Uterus (tissue), 3 donors: ENCODE measurements at regions not wholly inside any gene's neighbourhood (a gene's known extent, or its start where the extent isn't known, plus 50 kb on each side); places are given as distances from the start of the nearest gene placed in this dataset.

Source experiments
- DNase-seq, 2 donors: peaks; one replicate each; pipeline ENCODE4 v3.0.0-alpha.2; 2019 to 2020
- H3K27ac ChIP-seq, 2 donors: fragments of 200-600 bp; sonication (generic); 1 replicate in 1 of 2; 2 replicates in 1 of 2; pipeline ENCODE4 v1.5.1; 2016 to 2018
- H3K27me3 ChIP-seq, 2 donors: fragments of 200-600 bp; sonication (generic); one replicate each; pipeline ENCODE4 v1.5.1; 2018 to 2019; ENCODE audit warnings: control low read depth in 1 of 2
- H3K36me3 ChIP-seq, 2 donors: fragments of 200-600 bp; sonication (generic); one replicate each; pipeline ENCODE4 v1.5.1; 2019; ENCODE audit warnings: control low read depth in 1 of 2
- H3K4me1 ChIP-seq, 2 donors: fragments of 200-600 bp; sonication (generic); one replicate each; pipeline ENCODE4 v1.5.1; 2018 to 2019; ENCODE audit warnings: control low read depth in 1 of 2
- H3K4me3 ChIP-seq, 2 donors: fragments of 200-600 bp; sonication (generic); 1 replicate in 1 of 2; 2 replicates in 1 of 2; pipeline ENCODE4 v1.5.1; 2018 to 2019; ENCODE audit warnings: mild to moderate bottlenecking in 1 of 2
- H3K9me3 ChIP-seq, 2 donors: fragments of 200-600 bp; sonication (generic); one replicate each; pipeline ENCODE4 v1.5.1; 2019; ENCODE audit warnings: control low read depth in 1 of 2
- CTCF ChIP-seq, 4 experiments: fragments of 200-600 bp in 2 of 4; fragments of 450-650 bp in 2 of 4; sonication (generic) in 2 of 4; IDR thresholded peaks; one replicate each; pipeline ENCODE4 v1.5.1; 2016 to 2019; ENCODE audit warnings: antibody characterized with exemption in 4 of 4, mild to moderate bottlenecking in 2 of 4, moderate library complexity in 1 of 4
- POLR2A ChIP-seq, 2 donors: fragments of 450-650 bp; IDR thresholded peaks; one replicate each; pipeline ENCODE4 v1.6.1; 2016; ENCODE audit warnings: antibody characterized with exemption in 2 of 2, mild to moderate bottlenecking in 1 of 2, moderate library complexity in 1 of 2
- intact Hi-C: fragments of 100-400 bp; cut with DNase I; formaldehyde crosslinking; loops from one replicate; pipeline ENCODE4 v1.15.1; 2023; ENCODE audit warnings: low total_unique reads
- donor health status: DM: yes; HTN: yes; CAD: no.

GRCh38 chr12:70096759-70097410 lies 146.3 kb upstream of the CNOT2 start:
- no peak for DNase-seq
- intact Hi-C loops, result no loop called here
- no peaks in the 10 kb centered on the region for H3K27me3 ChIP-seq
- no peak for TF ChIP-seq POLR2A (IDR thresholded peaks at IDR 0.05)
- no peak for TF ChIP-seq CTCF (IDR thresholded peaks at IDR 0.05)
- no peak overlapping the region for H3K4me3 ChIP-seq
- no peaks in the 10 kb centered on the region for H3K9me3 ChIP-seq
- H3K36me3 ChIP-seq, result no peaks in the 10 kb centered on the region
- no peak overlapping the region for H3K27ac ChIP-seq
- no peaks in the 10 kb centered on the region for H3K4me1 ChIP-seq

GRCh38 chr12:70101064-70101463 lies 142.2 kb upstream of the CNOT2 start:
- Histone ChIP-seq H3K27ac (no peak overlapping the region), H3K36me3 (no peaks in the 10 kb centered on the region), H3K4me1 (no peaks in the 10 kb centered on the region), H3K27me3 (no peaks in the 10 kb centered on the region), H3K4me3 (no peak overlapping the region), H3K9me3 (no peaks in the 10 kb centered on the region)
- DNase-seq, result no peak
- intact Hi-C loops, result no loop called here
- no peak for TF ChIP-seq POLR2A (IDR thresholded peaks at IDR 0.05)
- no peak for TF ChIP-seq CTCF (IDR thresholded peaks at IDR 0.05)

GRCh38 chr12:70106347-70106746 lies 136.9 kb upstream of the CNOT2 start:
- TF ChIP-seq POLR2A (IDR thresholded peaks at IDR 0.05) (no peak), CTCF (IDR thresholded peaks at IDR 0.05) (no peak)
- intact Hi-C loops, result no loop called here
- no peak for DNase-seq
- no peaks in the 10 kb centered on the region for H3K4me1 ChIP-seq
- no peaks in the 10 kb centered on the region for H3K27me3 ChIP-seq
- H3K4me3 ChIP-seq, result no peak overlapping the region
- H3K9me3 ChIP-seq, result peaks cover 0 to 5% of the 10 kb centered on the region in 2 donors
- no peaks in the 10 kb centered on the region for H3K36me3 ChIP-seq
- no peak overlapping the region for H3K27ac ChIP-seq

GRCh38 chr12:70110085-70110484 lies 133.1 kb upstream of the CNOT2 start:
- Histone ChIP-seq H3K9me3 (peaks cover 0 to 5% of the 10 kb centered on the region in 2 donors), H3K4me1 (no peaks in the 10 kb centered on the region), H3K27me3 (no peaks in the 10 kb centered on the region), H3K36me3 (no peaks in the 10 kb centered on the region), H3K4me3 (no peak overlapping the region), H3K27ac (no peak overlapping the region)
- no peak for TF ChIP-seq POLR2A (IDR thresholded peaks at IDR 0.05)
- no peak for TF ChIP-seq CTCF (IDR thresholded peaks at IDR 0.05)
- intact Hi-C loops, result no loop called here
- no peak for DNase-seq

- H3K36me3 ChIP-seq, result no peaks in the 10 kb centered on the region
- intact Hi-C loops, result no loop called here
- no peaks in the 10 kb centered on the region for H3K9me3 ChIP-seq
- no peak overlapping the region for H3K4me3 ChIP-seq
- no peak overlapping the region for H3K27ac ChIP-seq
- TF ChIP-seq POLR2A (IDR thresholded peaks at IDR 0.05), result no peak
- no peak for TF ChIP-seq CTCF (IDR thresholded peaks at IDR 0.05)
- no peak for DNase-seq
- H3K4me1 ChIP-seq, result no peaks in the 10 kb centered on the region
- no peaks in the 10 kb centered on the region for H3K27me3 ChIP-seq
These were observed 125.6 kb upstream of the CNOT2 start for GRCh38 chr12:70117670-70118069.
